ENCODE measurements at regions not wholly inside any gene's neighbourhood (a gene's known extent, or its start where the extent isn't known, plus 50 kb on each side); places are given as distances from the start of the nearest gene placed in this dataset.

DNA sequence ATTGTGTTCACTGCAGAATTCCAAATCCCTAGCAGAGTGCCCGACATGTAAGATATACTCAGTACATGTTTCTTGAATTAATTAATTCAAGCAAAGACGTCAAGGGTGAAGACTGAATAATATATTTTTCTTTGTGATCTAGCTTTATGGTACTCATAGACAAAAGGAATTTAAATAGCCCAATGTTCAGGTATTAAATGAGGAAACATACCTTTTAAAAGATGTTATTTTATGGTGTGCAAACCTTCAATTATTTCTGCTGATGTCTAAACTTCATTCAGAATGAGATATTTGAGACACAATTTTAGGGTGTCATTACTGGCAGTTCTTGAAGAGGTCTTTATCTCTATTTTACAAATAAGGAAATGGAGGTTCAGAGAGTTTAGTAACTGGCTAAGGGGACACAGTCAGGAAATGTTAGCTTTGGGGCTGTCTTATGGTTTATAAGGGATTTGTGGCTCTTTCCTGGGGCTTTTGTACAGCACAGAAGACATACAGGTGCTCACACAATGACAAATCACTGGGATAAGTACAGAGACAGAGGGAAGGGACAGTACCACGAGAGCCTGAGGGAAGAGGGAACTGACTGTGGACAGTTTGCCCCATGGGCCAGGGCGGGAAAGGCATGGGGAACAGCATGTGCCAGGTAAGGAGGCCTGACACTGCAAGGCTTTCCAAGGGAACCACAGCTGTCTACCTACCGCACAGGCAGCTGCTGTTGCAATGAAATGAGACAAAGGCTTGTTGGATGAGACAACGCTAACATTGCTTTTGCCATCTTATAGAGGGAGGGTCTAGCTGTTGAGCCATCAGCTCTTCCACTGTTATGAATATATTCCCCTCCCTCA, 155.3 kb downstream of the DDX1 start (continued):
- TF ChIP-seq ZNF462 (CRISPR knock-in tag; IDR thresholded peaks at IDR 0.05): no peak
- TF ChIP-seq ZNF114 (CRISPR knock-in tag; IDR thresholded peaks at IDR 0.05): no peak
- TF ChIP-seq CREB1 (CRISPR knock-in tag; IDR thresholded peaks at IDR 0.05; ENCODE audit: low read depth): no peak
- no peak for TF ChIP-seq EZH2 (IDR thresholded peaks at IDR 0.05; ENCODE audit: low read depth, unreplicated experiment)
- TF ChIP-seq CTCF (conservative IDR thresholded peaks at IDR 0.05; ENCODE audit: low read depth in 2 of 2): no peak

Data from GM23338 (cell line).